NCI-H2196 (cell line): ENCODE measurements at regions not wholly inside any gene's neighbourhood (a gene's known extent, or its start where the extent isn't known, plus 50 kb on each side); places are given as distances from the start of the nearest gene placed in this dataset.
"Not testable (repeated sequence)": the region's sequence is repeated elsewhere in the genome, so short reads cannot be mapped to it uniquely, and the experiment has no call there.

ENCODE experiments used
- DNase-seq: peaks from one replicate; lab custom pipeline; 2025; ENCODE audit not compliant: unreplicated experiment; lab: John Stamatoyannopoulos, UW

GRCh38 chr1:30001011-30001731 is 722.2 kb downstream of the MATN1 start:
- no peak for DNase-seq

GRCh38 chr1:30000266-30000665 is 723.1 kb downstream of the MATN1 start:
- no peak for DNase-seq

- no peak for DNase-seq
Observed at GRCh38 chr1:29999595-29999994, 723.8 kb downstream of the MATN1 start.

GRCh38 chr1:29998686-29999085 is 724.7 kb downstream of the MATN1 start:
- no peak for DNase-seq

GRCh38 chr1:29997818-29998217 is 725.6 kb downstream of the MATN1 start:
- not testable (repeated sequence) for DNase-seq

- DNase-seq, result no peak
Observed at GRCh38 chr1:29993950-29994349, 729.4 kb downstream of the MATN1 start.

GRCh38 chr1:29991815-29992214 is 731.6 kb downstream of the MATN1 start:
- DNase-seq, result no peak

- DNase-seq, result no peak
Observed at GRCh38 chr1:29991025-29991424, 732.4 kb downstream of the MATN1 start.

GRCh38 chr1:29990304-29990703 is 733.1 kb downstream of the MATN1 start:
- no peak for DNase-seq

- DNase-seq, result no peak
Observed at GRCh38 chr1:29986986-29987385, 736.4 kb downstream of the MATN1 start.

GRCh38 chr1:29985606-29985945 is 737.8 kb downstream of the MATN1 start:
- DNase-seq, result no peak

- no peak for DNase-seq
Observed at GRCh38 chr1:29984862-29985605, 738.4 kb downstream of the MATN1 start.

GRCh38 chr1:29984166-29984861 is 739.1 kb downstream of the MATN1 start:
- peak; percentile 32 for DNase-seq

- DNase-seq, result no peak
Observed at GRCh38 chr1:29983321-29983720, 740.1 kb downstream of the MATN1 start.

- no peak for DNase-seq
Observed at GRCh38 chr1:29981586-29982239, 741.7 kb downstream of the MATN1 start.

- no peak for DNase-seq
Observed at GRCh38 chr1:29977550-29977949, 741.2 kb downstream of the PTPRU start.

- no peak for DNase-seq
Observed at GRCh38 chr1:29975036-29975694, 738.8 kb downstream of the PTPRU start.

GRCh38 chr1:29974316-29974724 is 738.0 kb downstream of the PTPRU start:
- peak; percentile 17 for DNase-seq

GRCh38 chr1:29973406-29973805 is 737.1 kb downstream of the PTPRU start:
- DNase-seq, result no peak

- DNase-seq, result no peak
Observed at GRCh38 chr1:29972421-29973053, 736.2 kb downstream of the PTPRU start.

- DNase-seq, result no peak
Observed at GRCh38 chr1:29971703-29972102, 735.4 kb downstream of the PTPRU start.
